Gastrocnemius medialis (tissue), 4 donors: ENCODE measurements at regions not wholly inside any gene's neighbourhood (a gene's known extent, or its start where the extent isn't known, plus 50 kb on each side); places are given as distances from the start of the nearest gene placed in this dataset.

Experiments used
- CTCF ChIP-seq, 5 experiments: fragments of 450-650 bp in 3 of 5; fragments of 200-600 bp in 2 of 5; sonication (generic) in 2 of 5; IDR thresholded peaks in 4 of 5; conservative IDR thresholded peaks in 1 of 5; 1 replicate in 4 of 5; 2 replicates in 1 of 5; pipeline ENCODE4 v1.5.1; 2016 to 2019; ENCODE audit warnings: antibody characterized with exemption in 5 of 5, mild to moderate bottlenecking in 3 of 5, moderate library complexity in 3 of 5
- POLR2A ChIP-seq, 2 donors: fragments of 450-650 bp; IDR thresholded peaks; one replicate each; pipeline ENCODE4 v1.6.1; 2017; ENCODE audit warnings: antibody characterized with exemption in 2 of 2, mild to moderate bottlenecking in 2 of 2, moderate library complexity in 2 of 2

DNA sequence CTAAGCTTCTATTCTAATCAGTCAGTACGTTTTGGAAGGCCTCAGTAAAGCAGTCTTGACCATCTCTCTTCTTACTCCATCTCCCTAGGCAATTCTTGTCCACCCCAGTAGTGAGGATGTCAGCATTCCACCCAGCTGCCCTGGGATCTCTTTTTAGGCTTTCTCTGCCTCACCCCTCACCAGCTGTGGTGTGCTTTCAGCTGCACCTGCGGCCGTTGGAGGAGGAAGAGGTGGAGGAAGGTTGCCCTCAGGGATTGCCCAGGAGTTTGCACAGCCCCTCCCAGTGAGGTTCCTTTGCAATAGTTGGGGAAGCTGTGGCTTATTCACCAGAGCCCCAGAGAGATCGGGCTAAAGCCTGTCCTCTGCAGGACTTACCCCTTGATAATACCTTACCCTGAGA, 615.8 kb downstream of the BNC2 start:
- TF ChIP-seq POLR2A (IDR thresholded peaks at IDR 0.05) (no peak), CTCF (IDR thresholded peaks at IDR 0.05 in 4 of 5, conservative IDR thresholded peaks at IDR 0.05 in 1 of 5) (no peak)
